GM12891 (cell line): ENCODE measurements at regions not wholly inside any gene's neighbourhood (a gene's known extent, or its start where the extent isn't known, plus 50 kb on each side); places are given as distances from the start of the nearest gene placed in this dataset.

Experiments used
- POLR2A ChIP-seq: IDR thresholded peaks from 2 replicates; pipeline ENCODE4 v1.6.1; 2011; ENCODE audit warnings: low read depth, low read length, control low read depth
- POLR2AphosphoS5 ChIP-seq: IDR thresholded peaks from 2 replicates; pipeline ENCODE4 v1.6.1; 2011; ENCODE audit warnings: low read depth, low read length, control low read depth
- POU2F2 ChIP-seq: IDR thresholded peaks from 2 replicates; pipeline ENCODE4 v1.6.1; 2011; ENCODE audit warnings: low read depth, mild to moderate bottlenecking, control low read depth, low read length, moderate library complexity
- SPI1 ChIP-seq: IDR thresholded peaks from 2 replicates; pipeline ENCODE4 v1.6.1; 2011; ENCODE audit warnings: low read depth, low read length, control low read depth
- TAF1 ChIP-seq: IDR thresholded peaks from 2 replicates; pipeline ENCODE4 v1.6.1; 2011; ENCODE audit warnings: low read depth, low read length, control low read depth

DNA sequence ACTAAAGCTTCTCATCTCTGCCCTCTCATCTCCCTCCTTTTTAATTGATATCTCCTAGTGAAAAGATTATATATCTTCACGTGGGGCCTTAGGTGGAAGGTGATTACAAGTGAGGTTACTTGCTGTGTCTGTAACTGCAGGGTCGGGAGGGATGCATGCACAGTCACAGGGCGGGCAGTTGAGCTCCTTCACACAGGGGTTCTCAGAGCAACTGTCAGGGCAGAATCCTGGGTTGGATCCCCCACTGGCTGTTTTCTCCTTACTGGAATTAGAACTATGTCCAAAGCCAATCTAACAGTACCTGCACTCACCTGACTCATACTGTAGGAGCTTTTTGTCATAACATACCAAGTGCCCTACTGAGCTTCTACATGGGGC, 141.1 kb downstream of the AASDH start:
- TF ChIP-seq POLR2A (no peak), POU2F2 (no peak), POLR2AphosphoS5 (no peak), TAF1 (no peak), SPI1 (no peak)
